ENCODE measurements at regions not wholly inside any gene's neighbourhood (a gene's known extent, or its start where the extent isn't known, plus 50 kb on each side); places are given as distances from the start of the nearest gene placed in this dataset.

GRCh38 chr3:145282505-145282904, 878.5 kb downstream of the PLOD2 start:
- intact Hi-C loops (cut with micrococcal nuclease; ENCODE audit: unreplicated experiment): no loop called here
- Histone ChIP-seq H3K27me3 (replicated peaks; ENCODE audit: insufficient read depth, low read depth, low read length, poor library complexity) (no peaks in the 10 kb centered on the region), H3K9me3 (ENCODE audit: low read depth, low read length, poor library complexity, severe bottlenecking) (no peaks in the 10 kb centered on the region), H3K27ac (ENCODE audit: low read depth, low read length, poor library complexity, severe bottlenecking) (no peak overlapping the region), H3K4me1 (ENCODE audit: insufficient read depth, low read length, poor library complexity, severe bottlenecking) (no peaks in the 10 kb centered on the region), H3K36me3 (ENCODE audit: insufficient read depth, low read length, poor library complexity, severe bottlenecking) (no peaks in the 10 kb centered on the region), H3K4me3 (ENCODE audit: low read depth, low read length, poor library complexity, severe bottlenecking) (no peak overlapping the region)
- CTCF ChIA-PET: no interaction called here
- DNase-seq (ENCODE audit: low spot score): no peak
- no TSS peak for BruUV-seq (replicated peaks)
- TF ChIP-seq CTCF (conservative IDR thresholded peaks at IDR 0.05; ENCODE audit: low read depth, low read length) (no peak), EZH2 (IDR thresholded peaks at IDR 0.05; ENCODE audit: borderline replicate concordance, low read depth, low read length, poor library complexity, severe bottlenecking) (no peak)
- POLR2A ChIA-PET (ENCODE audit: low non-redundant PET): no interaction called here

DNA sequence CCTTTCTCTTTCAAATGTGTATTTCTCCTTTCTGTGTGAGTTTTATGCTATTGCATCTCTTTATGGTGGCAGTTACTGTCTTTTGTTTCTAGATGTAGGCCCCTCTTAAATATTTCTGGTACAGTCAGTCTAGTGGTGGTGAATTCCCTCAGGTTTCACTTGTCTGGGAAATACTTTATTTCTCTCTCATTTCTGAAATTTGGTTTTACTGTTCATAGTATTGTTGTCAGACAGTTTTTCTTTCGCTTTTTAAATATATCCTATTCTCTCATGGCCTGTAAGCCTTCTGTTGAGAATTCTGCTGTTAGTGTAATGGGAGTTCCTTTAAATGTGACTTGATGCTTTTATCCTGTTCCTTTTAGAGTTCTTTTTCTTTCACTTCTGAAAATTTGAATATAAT, 874.0 kb downstream of the PLOD2 start:
- ChIA-PET POLR2A (ENCODE audit: low non-redundant PET) (no interaction called here), CTCF (no interaction called here)
- intact Hi-C loops (cut with micrococcal nuclease; ENCODE audit: unreplicated experiment): no loop called here

GRCh38 chr3:145290010-145290409, 871.0 kb downstream of the PLOD2 start:
- CTCF ChIA-PET: no interaction called here
- DNase-seq (ENCODE audit: low spot score): no peak

More for the DNA sequence above, 874.0 kb downstream of the PLOD2 start:
- no peaks in the 10 kb centered on the region for H3K9me3 ChIP-seq (ENCODE audit: low read depth, low read length, poor library complexity, severe bottlenecking)
- H3K27me3 ChIP-seq (replicated peaks; ENCODE audit: insufficient read depth, low read depth, low read length, poor library complexity): no peaks in the 10 kb centered on the region
- H3K36me3 ChIP-seq (ENCODE audit: insufficient read depth, low read length, poor library complexity, severe bottlenecking): no peaks in the 10 kb centered on the region
- TF ChIP-seq EZH2 (IDR thresholded peaks at IDR 0.05; ENCODE audit: borderline replicate concordance, low read depth, low read length, poor library complexity, severe bottlenecking): no peak
- no peak for TF ChIP-seq CTCF (conservative IDR thresholded peaks at IDR 0.05; ENCODE audit: low read depth, low read length)
- no peak for DNase-seq (ENCODE audit: low spot score)
- BruUV-seq (replicated peaks): no TSS peak
- no peak overlapping the region for H3K27ac ChIP-seq (ENCODE audit: low read depth, low read length, poor library complexity, severe bottlenecking)
- no peak overlapping the region for H3K4me3 ChIP-seq (ENCODE audit: low read depth, low read length, poor library complexity, severe bottlenecking)
- no peaks in the 10 kb centered on the region for H3K4me1 ChIP-seq (ENCODE audit: insufficient read depth, low read length, poor library complexity, severe bottlenecking)

More at GRCh38 chr3:145290010-145290409, 871.0 kb downstream of the PLOD2 start:
- no TSS peak for BruUV-seq (replicated peaks)
- no peaks in the 10 kb centered on the region for H3K9me3 ChIP-seq (ENCODE audit: low read depth, low read length, poor library complexity, severe bottlenecking)
- no peak overlapping the region for H3K27ac ChIP-seq (ENCODE audit: low read depth, low read length, poor library complexity, severe bottlenecking)
- no peaks in the 10 kb centered on the region for H3K36me3 ChIP-seq (ENCODE audit: insufficient read depth, low read length, poor library complexity, severe bottlenecking)
- POLR2A ChIA-PET (ENCODE audit: low non-redundant PET): no interaction called here
- no peaks in the 10 kb centered on the region for H3K27me3 ChIP-seq (replicated peaks; ENCODE audit: insufficient read depth, low read depth, low read length, poor library complexity)
- TF ChIP-seq EZH2 (IDR thresholded peaks at IDR 0.05; ENCODE audit: borderline replicate concordance, low read depth, low read length, poor library complexity, severe bottlenecking): no peak
- TF ChIP-seq CTCF (conservative IDR thresholded peaks at IDR 0.05; ENCODE audit: low read depth, low read length): no peak
- H3K4me1 ChIP-seq (ENCODE audit: insufficient read depth, low read length, poor library complexity, severe bottlenecking): no peaks in the 10 kb centered on the region
- intact Hi-C loops (cut with micrococcal nuclease; ENCODE audit: unreplicated experiment): no loop called here
- H3K4me3 ChIP-seq (ENCODE audit: low read depth, low read length, poor library complexity, severe bottlenecking): no peak overlapping the region

Data from A673 (cell line).